ENCODE measurements at regions not wholly inside any gene's neighbourhood (a gene's known extent, or its start where the extent isn't known, plus 50 kb on each side); places are given as distances from the start of the nearest gene placed in this dataset.

- 79 to 83% (median 81%) methylated on average over 7 of the region's 7 CpGs for WGBS, 4 donors
- Histone ChIP-seq H3K4me3 (no peak overlapping the region), H3K27ac (no peak overlapping the region), H3K9me3 (no peaks in the 10 kb centered on the region), H3K4me1 (no peaks in the 10 kb centered on the region), H3K36me3 (no peaks in the 10 kb centered on the region), H3K27me3 (no peaks in the 10 kb centered on the region)
- intact Hi-C loops (cut with DNase I), result no loop called here
- ATAC-seq, result no peak
- no peak for DNase-seq
- TF ChIP-seq POLR2A (IDR thresholded peaks at IDR 0.05) (no peak), CTCF (IDR thresholded peaks at IDR 0.05) (no peak)
Observed at GRCh38 chr12:125804660-125805059, 739.4 kb downstream of the AACS start.

GRCh38 chr12:125824276-125824675, 759.0 kb downstream of the AACS start:
- 86 to 89% (median 87%) methylated on average over 2 of the region's 2 CpGs for WGBS, 4 donors
- no peak for TF ChIP-seq POLR2A (IDR thresholded peaks at IDR 0.05)
- TF ChIP-seq CTCF (IDR thresholded peaks at IDR 0.05), result no peak
- H3K4me1 ChIP-seq, result no peaks in the 10 kb centered on the region

GRCh38 chr12:125835852-125836251, 770.6 kb downstream of the AACS start:
- H3K27me3 ChIP-seq, result no peaks in the 10 kb centered on the region
- no peaks in the 10 kb centered on the region for H3K36me3 ChIP-seq
- no peaks in the 10 kb centered on the region for H3K9me3 ChIP-seq
- no peak for TF ChIP-seq CTCF (IDR thresholded peaks at IDR 0.05)
- no peak for TF ChIP-seq POLR2A (IDR thresholded peaks at IDR 0.05)
- WGBS, 4 donors, result 43 to 67% (median 64%) methylated on average over 2 of the region's 2 CpGs
- H3K27ac ChIP-seq, result no peak overlapping the region
- intact Hi-C loops (cut with DNase I), result no loop called here
- DNase-seq, result no peak
- no peaks in the 10 kb centered on the region for H3K4me1 ChIP-seq
- no peak overlapping the region for H3K4me3 ChIP-seq
- ATAC-seq, result no peak

More at GRCh38 chr12:125824276-125824675, 759.0 kb downstream of the AACS start:
- ATAC-seq (no peak), DNase-seq (no peak)
- Histone ChIP-seq H3K9me3 (peaks cover 0 to 22% (median 3%) of the 10 kb centered on the region in 12 donors), H3K36me3 (no peaks in the 10 kb centered on the region), H3K27ac (no peak overlapping the region), H3K4me3 (no peak overlapping the region), H3K27me3 (no peaks in the 10 kb centered on the region)
- intact Hi-C loops (cut with DNase I), result no loop called here

- H3K4me3 ChIP-seq, result no peak overlapping the region
- no peaks in the 10 kb centered on the region for H3K27me3 ChIP-seq
- H3K4me1 ChIP-seq, result no peaks in the 10 kb centered on the region
- TF ChIP-seq CTCF (IDR thresholded peaks at IDR 0.05) (no peak), POLR2A (IDR thresholded peaks at IDR 0.05) (no peak)
- no peaks in the 10 kb centered on the region for H3K36me3 ChIP-seq
- no peaks in the 10 kb centered on the region for H3K9me3 ChIP-seq
- WGBS, 4 donors, result 67 to 79% (median 72%) methylated on average over 2 of the region's 2 CpGs
- no peak overlapping the region for H3K27ac ChIP-seq
- ATAC-seq (no peak), DNase-seq (no peak)
- intact Hi-C loops (cut with DNase I), result no loop called here
Observed at GRCh38 chr12:125836647-125837046, 771.4 kb downstream of the AACS start.

All from heart left ventricle (tissue), 16 donors.